ENCODE measurements at regions not wholly inside any gene's neighbourhood (a gene's known extent, or its start where the extent isn't known, plus 50 kb on each side); places are given as distances from the start of the nearest gene placed in this dataset.
A peak's percentile ranks its signal among the peaks of the same experiment; 100 is the strongest.

DNA sequence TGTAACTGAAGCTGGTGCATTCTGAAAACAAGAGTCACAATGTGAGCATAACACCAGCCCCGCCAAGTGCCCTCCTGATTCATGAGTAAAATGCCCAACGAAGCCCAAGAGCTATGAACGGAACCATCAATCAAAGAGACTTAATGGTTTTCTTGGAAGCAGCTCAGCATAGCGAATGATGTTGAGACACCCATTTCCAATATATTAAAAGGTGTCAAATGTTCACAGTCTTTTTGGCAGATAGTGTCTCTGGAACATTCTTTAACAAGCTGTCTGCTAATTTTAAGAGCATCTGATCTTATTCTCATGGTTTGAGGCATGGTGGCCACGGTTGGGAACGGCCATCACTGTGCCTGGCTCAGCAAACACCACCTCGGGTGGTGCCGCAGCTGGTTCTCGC, 133.4 kb upstream of the USP29 start:
- Histone ChIP-seq H3K79me2 (replicated peaks; ENCODE audit: insufficient read depth, low read length) (no peaks in the 10 kb centered on the region), H3K4me3 (ENCODE audit: low read length) (no peak overlapping the region), H3K9me3 (ENCODE audit: low read length) (no peaks in the 10 kb centered on the region), H3K4me2 (ENCODE audit: low read length) (no peak overlapping the region), H3K36me3 (ENCODE audit: insufficient read depth, low read length) (no peaks in the 10 kb centered on the region), H3K27ac (ENCODE audit: low read length) (no peak overlapping the region), H3K9ac (ENCODE audit: low read length) (no peak overlapping the region), H2AFZ (ENCODE audit: low read depth, low read length) (no peak overlapping the region), H3F3A (ENCODE audit: insufficient read depth, low read length, poor library complexity, severe bottlenecking) (no peaks in the 10 kb centered on the region), H4K20me1 (ENCODE audit: insufficient read depth) (no peaks in the 10 kb centered on the region), H3K27me3 (ENCODE audit: insufficient read depth, low read depth, low read length) (no peaks in the 10 kb centered on the region), H3K9me2 (ENCODE audit: insufficient read depth, low read length) (no peaks in the 10 kb centered on the region)
- TF ChIP-seq EP300 (conservative IDR thresholded peaks at IDR 0.05; ENCODE audit: poor library complexity, severe bottlenecking) (no peak), SMC3 (conservative IDR thresholded peaks at IDR 0.05; ENCODE audit: poor library complexity) (no peak), TAF1 (IDR thresholded peaks at IDR 0.05; ENCODE audit: low read depth) (no peak), RAD21 (conservative IDR thresholded peaks at IDR 0.05) (no peak), CTCF (IDR thresholded peaks at IDR 0.05; ENCODE audit: poor library complexity, severe bottlenecking) (no peak), EZH2 (IDR thresholded peaks at IDR 0.05; ENCODE audit: borderline replicate concordance, insufficient read depth, low read length, poor library complexity, severe bottlenecking) (no peak), MXI1 (conservative IDR thresholded peaks at IDR 0.05; ENCODE audit: poor library complexity, severe bottlenecking) (no peak), POLR2AphosphoS5 (IDR thresholded peaks at IDR 0.05) (no peak)
- TF ChIP-seq, protein P1, sequence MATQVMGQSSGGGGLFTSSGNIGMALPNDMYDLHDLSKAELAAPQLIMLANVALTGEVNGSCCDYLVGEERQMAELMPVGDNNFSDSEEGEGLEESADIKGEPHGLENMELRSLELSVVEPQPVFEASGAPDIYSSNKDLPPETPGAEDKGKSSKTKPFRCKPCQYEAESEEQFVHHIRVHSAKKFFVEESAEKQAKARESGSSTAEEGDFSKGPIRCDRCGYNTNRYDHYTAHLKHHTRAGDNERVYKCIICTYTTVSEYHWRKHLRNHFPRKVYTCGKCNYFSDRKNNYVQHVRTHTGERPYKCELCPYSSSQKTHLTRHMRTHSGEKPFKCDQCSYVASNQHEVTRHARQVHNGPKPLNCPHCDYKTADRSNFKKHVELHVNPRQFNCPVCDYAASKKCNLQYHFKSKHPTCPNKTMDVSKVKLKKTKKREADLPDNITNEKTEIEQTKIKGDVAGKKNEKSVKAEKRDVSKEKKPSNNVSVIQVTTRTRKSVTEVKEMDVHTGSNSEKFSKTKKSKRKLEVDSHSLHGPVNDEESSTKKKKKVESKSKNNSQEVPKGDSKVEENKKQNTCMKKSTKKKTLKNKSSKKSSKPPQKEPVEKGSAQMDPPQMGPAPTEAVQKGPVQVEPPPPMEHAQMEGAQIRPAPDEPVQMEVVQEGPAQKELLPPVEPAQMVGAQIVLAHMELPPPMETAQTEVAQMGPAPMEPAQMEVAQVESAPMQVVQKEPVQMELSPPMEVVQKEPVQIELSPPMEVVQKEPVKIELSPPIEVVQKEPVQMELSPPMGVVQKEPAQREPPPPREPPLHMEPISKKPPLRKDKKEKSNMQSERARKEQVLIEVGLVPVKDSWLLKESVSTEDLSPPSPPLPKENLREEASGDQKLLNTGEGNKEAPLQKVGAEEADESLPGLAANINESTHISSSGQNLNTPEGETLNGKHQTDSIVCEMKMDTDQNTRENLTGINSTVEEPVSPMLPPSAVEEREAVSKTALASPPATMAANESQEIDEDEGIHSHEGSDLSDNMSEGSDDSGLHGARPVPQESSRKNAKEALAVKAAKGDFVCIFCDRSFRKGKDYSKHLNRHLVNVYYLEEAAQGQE (IDR thresholded peaks at IDR 0.05; ENCODE audit: borderline replicate concordance) = no peak

- Histone ChIP-seq H3K9me2 (ENCODE audit: insufficient read depth, low read length) (no peaks in the 10 kb centered on the region), H3K9ac (ENCODE audit: low read length) (no peak overlapping the region), H3K4me3 (ENCODE audit: low read length) (no peak overlapping the region), H3F3A (ENCODE audit: insufficient read depth, low read length, poor library complexity, severe bottlenecking) (no peaks in the 10 kb centered on the region), H3K79me2 (replicated peaks; ENCODE audit: insufficient read depth, low read length) (no peaks in the 10 kb centered on the region), H4K20me1 (ENCODE audit: insufficient read depth) (no peaks in the 10 kb centered on the region), H3K4me2 (ENCODE audit: low read length) (no peak overlapping the region), H2AFZ (ENCODE audit: low read depth, low read length) (no peak overlapping the region), H3K27me3 (ENCODE audit: insufficient read depth, low read depth, low read length) (no peaks in the 10 kb centered on the region), H3K36me3 (ENCODE audit: insufficient read depth, low read length) (no peaks in the 10 kb centered on the region), H3K27ac (ENCODE audit: low read length) (peak overlapping the region; percentile 59), H3K9me3 (ENCODE audit: low read length) (no peaks in the 10 kb centered on the region)
- TF ChIP-seq MXI1 (conservative IDR thresholded peaks at IDR 0.05; ENCODE audit: poor library complexity, severe bottlenecking) (no peak), SMC3 (conservative IDR thresholded peaks at IDR 0.05; ENCODE audit: poor library complexity) (no peak), EP300 (conservative IDR thresholded peaks at IDR 0.05; ENCODE audit: poor library complexity, severe bottlenecking) (peak; percentile 30), EZH2 (IDR thresholded peaks at IDR 0.05; ENCODE audit: borderline replicate concordance, insufficient read depth, low read length, poor library complexity, severe bottlenecking) (no peak), CTCF (IDR thresholded peaks at IDR 0.05; ENCODE audit: poor library complexity, severe bottlenecking) (no peak), RAD21 (conservative IDR thresholded peaks at IDR 0.05) (peak; percentile 16), POLR2AphosphoS5 (IDR thresholded peaks at IDR 0.05) (no peak), TAF1 (IDR thresholded peaks at IDR 0.05; ENCODE audit: low read depth) (no peak)
- TF ChIP-seq, protein P1 (IDR thresholded peaks at IDR 0.05; ENCODE audit: borderline replicate concordance) = peak; percentile 90
Observed at GRCh38 chr19:56987184-56987583, 132.6 kb upstream of the USP29 start.
